Astrocyte (in vitro differentiated cells and primary cell): ENCODE measurements at regions not wholly inside any gene's neighbourhood (a gene's known extent, or its start where the extent isn't known, plus 50 kb on each side); places are given as distances from the start of the nearest gene placed in this dataset.

ENCODE experiments used
- EZH2 ChIP-seq: IDR thresholded peaks from 2 replicates; pipeline ENCODE4 v1.6.1; 2012; ENCODE audit warnings: mild to moderate bottlenecking, low read length, inconsistent platforms; ENCODE audit not compliant: insufficient read depth
- TF ChIP-seq, protein P1 (sequence below): IDR thresholded peaks from 2 replicates; pipeline ENCODE4 v1.5.1; 2011; ENCODE audit warnings: low read depth, mild to moderate bottlenecking, inconsistent platforms, low read length, moderate library complexity; ENCODE audit not compliant: insufficient read depth

DNA sequence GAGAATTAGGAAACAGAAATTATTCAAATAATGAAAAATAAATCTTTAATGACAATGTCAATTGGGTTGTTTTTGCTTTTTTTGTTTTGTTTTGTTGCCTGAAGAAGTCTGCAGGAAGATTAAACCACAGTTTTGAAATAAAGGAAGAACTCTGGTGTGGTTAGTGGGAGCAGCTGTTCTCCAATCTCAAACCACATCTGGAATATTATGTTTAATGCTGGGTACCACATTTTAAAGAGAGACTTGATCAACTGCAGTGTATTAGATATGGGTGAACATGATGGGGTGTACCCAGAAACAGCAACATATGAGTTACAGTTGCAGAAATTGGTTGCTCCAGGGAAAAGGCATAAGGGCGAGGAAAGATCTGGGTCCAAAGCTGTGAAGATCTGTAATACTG is 171.2 kb upstream of the RPL34 start:
- TF ChIP-seq, protein P1, sequence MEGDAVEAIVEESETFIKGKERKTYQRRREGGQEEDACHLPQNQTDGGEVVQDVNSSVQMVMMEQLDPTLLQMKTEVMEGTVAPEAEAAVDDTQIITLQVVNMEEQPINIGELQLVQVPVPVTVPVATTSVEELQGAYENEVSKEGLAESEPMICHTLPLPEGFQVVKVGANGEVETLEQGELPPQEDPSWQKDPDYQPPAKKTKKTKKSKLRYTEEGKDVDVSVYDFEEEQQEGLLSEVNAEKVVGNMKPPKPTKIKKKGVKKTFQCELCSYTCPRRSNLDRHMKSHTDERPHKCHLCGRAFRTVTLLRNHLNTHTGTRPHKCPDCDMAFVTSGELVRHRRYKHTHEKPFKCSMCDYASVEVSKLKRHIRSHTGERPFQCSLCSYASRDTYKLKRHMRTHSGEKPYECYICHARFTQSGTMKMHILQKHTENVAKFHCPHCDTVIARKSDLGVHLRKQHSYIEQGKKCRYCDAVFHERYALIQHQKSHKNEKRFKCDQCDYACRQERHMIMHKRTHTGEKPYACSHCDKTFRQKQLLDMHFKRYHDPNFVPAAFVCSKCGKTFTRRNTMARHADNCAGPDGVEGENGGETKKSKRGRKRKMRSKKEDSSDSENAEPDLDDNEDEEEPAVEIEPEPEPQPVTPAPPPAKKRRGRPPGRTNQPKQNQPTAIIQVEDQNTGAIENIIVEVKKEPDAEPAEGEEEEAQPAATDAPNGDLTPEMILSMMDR = no peak
- no peak for TF ChIP-seq EZH2
